Lower lobe of right lung (tissue), 2 donors: ENCODE measurements at regions not wholly inside any gene's neighbourhood (a gene's known extent, or its start where the extent isn't known, plus 50 kb on each side); places are given as distances from the start of the nearest gene placed in this dataset.

Experiments used
- ATAC-seq, 2 donors: fragments of 200-7000 bp; cut with Tn5 transposase; one replicate each; pipeline ENCODE4 v1.9.1; 2020 to 2022; ENCODE audit warnings: mild to moderate bottlenecking in 2 of 2, moderate library complexity in 2 of 2
- DNase-seq: peaks from one replicate; pipeline ENCODE4 v3.0.0-alpha.2; 2020
- H3K27ac ChIP-seq: fragments of 200-600 bp; one replicate; pipeline ENCODE4 v1.8.0; 2022
- H3K27me3 ChIP-seq: fragments of 200-600 bp; one replicate; pipeline ENCODE4 v1.8.0; 2022; ENCODE audit warnings: low read depth
- H3K36me3 ChIP-seq: fragments of 200-600 bp; one replicate; pipeline ENCODE4 v1.8.0; 2022; ENCODE audit warnings: mild to moderate bottlenecking
- H3K4me1 ChIP-seq: fragments of 200-600 bp; one replicate; pipeline ENCODE4 v1.8.0; 2022
- H3K4me3 ChIP-seq: fragments of 200-600 bp; one replicate; pipeline ENCODE4 v1.8.0; 2022; ENCODE audit warnings: mild to moderate bottlenecking
- H3K9me3 ChIP-seq: fragments of 200-600 bp; one replicate; pipeline ENCODE4 v1.8.0; 2022
- CTCF ChIP-seq: fragments of 200-600 bp; IDR thresholded peaks from one replicate; pipeline ENCODE4 v1.8.0; 2022; ENCODE audit warnings: antibody characterized with exemption, mild to moderate bottlenecking
- intact Hi-C: fragments of 100-400 bp; cut with DNase I; formaldehyde crosslinking; loops from one replicate; pipeline ENCODE4 v1.11.0; 2022
- donor health status: DM: no; HTN: yes; CAD: no; lungs with severe emphysema.

- no peaks in the 10 kb centered on the region for H3K36me3 ChIP-seq
- DNase-seq (no peak), ATAC-seq (no peak)
- TF ChIP-seq CTCF: no peak
- H3K27me3 ChIP-seq: no peaks in the 10 kb centered on the region
- no peak overlapping the region for H3K27ac ChIP-seq
- no peaks in the 10 kb centered on the region for H3K9me3 ChIP-seq
- H3K4me3 ChIP-seq: no peak overlapping the region
- intact Hi-C loops: no loop called here
- H3K4me1 ChIP-seq: no peaks in the 10 kb centered on the region
Measured at GRCh38 chr5:75993643-75994520, 89.3 kb upstream of the SV2C start.

GRCh38 chr5:75993183-75993582, 90.0 kb upstream of the SV2C start:
- ATAC-seq (no peak), DNase-seq (no peak)
- intact Hi-C loops: no loop called here
- no peaks in the 10 kb centered on the region for H3K4me1 ChIP-seq
- H3K4me3 ChIP-seq: no peak overlapping the region
- no peak for TF ChIP-seq CTCF
- H3K27me3 ChIP-seq: no peaks in the 10 kb centered on the region
- no peaks in the 10 kb centered on the region for H3K9me3 ChIP-seq
- no peaks in the 10 kb centered on the region for H3K36me3 ChIP-seq
- no peak overlapping the region for H3K27ac ChIP-seq

GRCh38 chr5:75992753-75993152, 90.4 kb upstream of the SV2C start:
- no peak for TF ChIP-seq CTCF
- no peak overlapping the region for H3K27ac ChIP-seq
- H3K4me1 ChIP-seq: no peaks in the 10 kb centered on the region
- H3K36me3 ChIP-seq: no peaks in the 10 kb centered on the region
- no peaks in the 10 kb centered on the region for H3K27me3 ChIP-seq
- H3K4me3 ChIP-seq: no peak overlapping the region
- H3K9me3 ChIP-seq: no peaks in the 10 kb centered on the region
- intact Hi-C loops: no loop called here
- ATAC-seq: no peak
- DNase-seq: no peak

- intact Hi-C loops: no loop called here
- no peaks in the 10 kb centered on the region for H3K36me3 ChIP-seq
- H3K27me3 ChIP-seq: no peaks in the 10 kb centered on the region
- H3K27ac ChIP-seq: no peak overlapping the region
- TF ChIP-seq CTCF: no peak
- no peak for DNase-seq
- no peaks in the 10 kb centered on the region for H3K4me1 ChIP-seq
- no peak for ATAC-seq
- H3K4me3 ChIP-seq: no peak overlapping the region
- no peaks in the 10 kb centered on the region for H3K9me3 ChIP-seq
Measured at GRCh38 chr5:75985077-75985476, 98.1 kb upstream of the SV2C start.

GRCh38 chr5:75975496-75975895, 107.7 kb upstream of the SV2C start:
- H3K9me3 ChIP-seq: no peaks in the 10 kb centered on the region
- no peak for TF ChIP-seq CTCF
- no peak for DNase-seq

More at GRCh38 chr5:75975496-75975895, 107.7 kb upstream of the SV2C start:
- intact Hi-C loops: no loop called here
- H3K36me3 ChIP-seq: no peaks in the 10 kb centered on the region
- H3K4me3 ChIP-seq: no peak overlapping the region
- H3K27me3 ChIP-seq: no peaks in the 10 kb centered on the region
- no peak for ATAC-seq
- no peaks in the 10 kb centered on the region for H3K4me1 ChIP-seq
- no peak overlapping the region for H3K27ac ChIP-seq
